Adrenal gland (tissue), 5 donors: ENCODE measurements at regions not wholly inside any gene's neighbourhood (a gene's known extent, or its start where the extent isn't known, plus 50 kb on each side); places are given as distances from the start of the nearest gene placed in this dataset.

Experiments
- CTCF ChIP-seq, 6 experiments: fragments of 450-650 bp in 4 of 6; fragments of 200-600 bp in 2 of 6; sonication (generic) in 1 of 6; IDR thresholded peaks; 1 replicate in 5 of 6; 2 replicates in 1 of 6; pipeline versions ENCODE4 v1.5.1 to v1.8.0; 2016 to 2021; ENCODE audit warnings: antibody characterized with exemption in 6 of 6, mild to moderate bottlenecking in 2 of 6, moderate library complexity in 1 of 6
- POLR2A ChIP-seq, 2 donors: fragments of 450-650 bp; IDR thresholded peaks; one replicate each; pipeline ENCODE4 v1.6.1; 2017; ENCODE audit warnings: antibody characterized with exemption in 2 of 2, mild to moderate bottlenecking in 2 of 2, moderate library complexity in 1 of 2
- donor health status: DM: no; HTN: no; CAD: no.

- TF ChIP-seq CTCF (IDR thresholded peaks at IDR 0.05) (no peak), POLR2A (IDR thresholded peaks at IDR 0.05) (no peak)
These were observed 86.9 kb downstream of the KLF15 start for GRCh38 chr3:126270145-126270811.
